SU-DHL-6 (cell line): ENCODE measurements at regions not wholly inside any gene's neighbourhood (a gene's known extent, or its start where the extent isn't known, plus 50 kb on each side); places are given as distances from the start of the nearest gene placed in this dataset.

ENCODE experiments used
- H2AFZ ChIP-seq: fragments of 200-600 bp; sonication (generic); 2 replicates; pipeline ENCODE4 v1.6.1; 2014; ENCODE audit warnings: low read depth, mild to moderate bottlenecking, moderate library complexity, mixed read lengths, antibody characterized with exemption, low read length; ENCODE audit not compliant: severe bottlenecking
- H3F3A ChIP-seq: fragments of 200-600 bp; shearing (Covaris generic); 2 replicates; pipeline ENCODE4 v1.6.0; 2016; ENCODE audit warnings: antibody characterized with exemption, mild to moderate bottlenecking; ENCODE audit not compliant: insufficient read depth
- H3K27ac ChIP-seq: fragments of 200-600 bp; sonication (generic); 2 replicates; pipeline ENCODE4 v1.5.1; 2016; ENCODE audit warnings: low read depth, mild to moderate bottlenecking, low read length, moderate library complexity, mixed read lengths
- H3K27me3 ChIP-seq: fragments of 200-600 bp; sonication (generic), shearing (Covaris generic); 2 replicates; pipeline ENCODE4 v1.6.0; 2014; ENCODE audit warnings: mild to moderate bottlenecking, low read length
- H3K36me3 ChIP-seq: fragments of 200-600 bp; sonication (generic); 2 replicates; pipeline ENCODE4 v1.6.1; 2014; ENCODE audit warnings: mild to moderate bottlenecking, low read length, mixed read lengths
- H3K4me2 ChIP-seq: fragments of 300-600, 200-600 bp; shearing (Covaris generic), sonication (generic); 2 replicates; pipeline ENCODE4 v1.6.0; 2014; ENCODE audit warnings: low read length, low read depth, mild to moderate bottlenecking; ENCODE audit not compliant: poor library complexity, severe bottlenecking
- H3K4me3 ChIP-seq: fragments of 200-600 bp; sonication (generic); 2 replicates; pipeline ENCODE4 v1.5.1; 2014; ENCODE audit warnings: antibody characterized with exemption, low read length, mild to moderate bottlenecking, mixed read lengths; ENCODE audit not compliant: insufficient read depth, poor library complexity, severe bottlenecking
- H3K79me2 ChIP-seq: fragments of 200-600 bp; sonication (generic); 2 replicates; pipeline ENCODE4 v1.6.1; 2014; ENCODE audit warnings: mild to moderate bottlenecking, low read length, moderate library complexity; ENCODE audit not compliant: insufficient read depth
- H3K9ac ChIP-seq: fragments of 200-600 bp; sonication (generic); 2 replicates; pipeline ENCODE4 v1.7.0; 2014; ENCODE audit warnings: mild to moderate bottlenecking, low read length
- H3K9me2 ChIP-seq: fragments of 200-600 bp; sonication (generic); replicated peaks from 2 replicates; pipeline ENCODE4 v1.6.1; 2014; ENCODE audit warnings: low read length; ENCODE audit not compliant: insufficient read depth
- H3K9me3 ChIP-seq: fragments of 200-600 bp; sonication (generic); 2 replicates; pipeline ENCODE4 v1.6.1; 2014; ENCODE audit warnings: low read length, mixed read lengths; ENCODE audit not compliant: insufficient read depth
- H4K20me1 ChIP-seq: fragments of 200-600 bp; sonication (generic); 2 replicates; pipeline ENCODE4 v1.6.1; 2014; ENCODE audit warnings: low read depth, mild to moderate bottlenecking, antibody characterized with exemption, low read length, moderate library complexity, mixed read lengths
- EZH2phosphoT487 ChIP-seq: fragments of 200-600 bp; sonication (generic), shearing (Covaris generic); conservative IDR thresholded peaks from 2 replicates; pipeline ENCODE4 v1.6.1; 2018; ENCODE audit warnings: mild to moderate bottlenecking, antibody characterized with exemption, low read length, moderate library complexity, mixed read lengths
- TF ChIP-seq, protein P1 (sequence below): fragments of 200-600 bp; sonication (generic); IDR thresholded peaks from one replicate; pipeline ENCODE4 v1.5.1; 2017; ENCODE audit warnings: antibody characterized with exemption, mild to moderate bottlenecking, low read length, moderate library complexity; ENCODE audit not compliant: insufficient read depth, poor library complexity, severe bottlenecking

GRCh38 chr2:155301221-155301620 is 602.7 kb downstream of the KCNJ3 start:
- H3K36me3 ChIP-seq: no peaks in the 10 kb centered on the region
- TF ChIP-seq, protein P1, sequence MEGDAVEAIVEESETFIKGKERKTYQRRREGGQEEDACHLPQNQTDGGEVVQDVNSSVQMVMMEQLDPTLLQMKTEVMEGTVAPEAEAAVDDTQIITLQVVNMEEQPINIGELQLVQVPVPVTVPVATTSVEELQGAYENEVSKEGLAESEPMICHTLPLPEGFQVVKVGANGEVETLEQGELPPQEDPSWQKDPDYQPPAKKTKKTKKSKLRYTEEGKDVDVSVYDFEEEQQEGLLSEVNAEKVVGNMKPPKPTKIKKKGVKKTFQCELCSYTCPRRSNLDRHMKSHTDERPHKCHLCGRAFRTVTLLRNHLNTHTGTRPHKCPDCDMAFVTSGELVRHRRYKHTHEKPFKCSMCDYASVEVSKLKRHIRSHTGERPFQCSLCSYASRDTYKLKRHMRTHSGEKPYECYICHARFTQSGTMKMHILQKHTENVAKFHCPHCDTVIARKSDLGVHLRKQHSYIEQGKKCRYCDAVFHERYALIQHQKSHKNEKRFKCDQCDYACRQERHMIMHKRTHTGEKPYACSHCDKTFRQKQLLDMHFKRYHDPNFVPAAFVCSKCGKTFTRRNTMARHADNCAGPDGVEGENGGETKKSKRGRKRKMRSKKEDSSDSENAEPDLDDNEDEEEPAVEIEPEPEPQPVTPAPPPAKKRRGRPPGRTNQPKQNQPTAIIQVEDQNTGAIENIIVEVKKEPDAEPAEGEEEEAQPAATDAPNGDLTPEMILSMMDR: no peak
- TF ChIP-seq EZH2phosphoT487: no peak
- no peak overlapping the region for H3K27ac ChIP-seq
- H4K20me1 ChIP-seq: no peaks in the 10 kb centered on the region
- H3K27me3 ChIP-seq: no peaks in the 10 kb centered on the region
- H3K9ac ChIP-seq: no peak overlapping the region
- H3K4me2 ChIP-seq: no peak overlapping the region
- no peaks in the 10 kb centered on the region for H3K9me3 ChIP-seq
- H3K4me3 ChIP-seq: no peak overlapping the region
- no peaks in the 10 kb centered on the region for H3K9me2 ChIP-seq
- no peaks in the 10 kb centered on the region for H3F3A ChIP-seq
- H3K79me2 ChIP-seq: no peaks in the 10 kb centered on the region
- H2AFZ ChIP-seq: no peak overlapping the region

DNA sequence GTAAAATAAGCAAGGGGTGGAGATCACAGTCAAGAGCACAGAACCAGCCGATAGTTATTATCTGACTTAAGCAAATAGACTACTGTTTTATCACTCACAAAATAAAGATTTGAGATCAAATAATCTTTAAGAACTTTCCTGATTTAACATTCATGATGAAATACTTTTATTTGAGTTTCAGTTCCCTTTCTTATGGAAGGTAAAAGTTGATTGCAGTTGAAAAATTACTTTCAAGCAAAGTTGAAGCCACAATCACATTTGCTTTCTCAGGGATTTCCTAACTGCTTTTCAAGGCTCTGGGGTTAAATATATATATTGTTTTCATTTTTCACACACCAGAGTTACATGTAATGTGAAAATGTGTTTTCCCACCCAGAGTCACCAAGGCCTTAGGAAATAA is 599.5 kb downstream of the KCNJ3 start:
- no peak overlapping the region for H3K27ac ChIP-seq
- no peaks in the 10 kb centered on the region for H3K27me3 ChIP-seq
- H3K4me3 ChIP-seq: no peak overlapping the region
- no peaks in the 10 kb centered on the region for H4K20me1 ChIP-seq
- H3K4me2 ChIP-seq: no peak overlapping the region
- H3F3A ChIP-seq: no peaks in the 10 kb centered on the region
- no peak overlapping the region for H3K9ac ChIP-seq
- no peaks in the 10 kb centered on the region for H3K9me2 ChIP-seq
- H2AFZ ChIP-seq: no peak overlapping the region
- TF ChIP-seq, protein P1: no peak
- TF ChIP-seq EZH2phosphoT487: no peak
- H3K36me3 ChIP-seq: no peaks in the 10 kb centered on the region
- no peaks in the 10 kb centered on the region for H3K9me3 ChIP-seq
- no peaks in the 10 kb centered on the region for H3K79me2 ChIP-seq

DNA sequence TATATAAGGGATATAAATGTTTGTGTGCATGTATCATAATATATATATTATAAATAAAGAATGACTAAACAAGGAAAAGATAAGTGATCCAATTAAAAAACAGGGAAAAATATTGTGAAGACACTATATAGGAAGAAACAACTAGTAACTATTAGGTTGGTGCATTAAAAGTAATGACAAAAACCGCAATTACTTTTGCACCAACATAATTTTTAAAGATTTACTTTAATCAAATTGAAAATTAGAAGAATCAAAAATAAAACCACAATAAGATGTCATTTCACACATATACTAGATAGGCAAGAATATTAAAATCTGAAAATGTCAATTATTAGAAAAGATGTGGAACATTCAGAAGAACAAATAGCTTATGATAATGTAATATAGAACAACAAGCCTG is 595.9 kb downstream of the KCNJ3 start:
- no peak for TF ChIP-seq EZH2phosphoT487
- TF ChIP-seq, protein P1: no peak
- Histone ChIP-seq H3K9me2 (no peaks in the 10 kb centered on the region), H4K20me1 (no peaks in the 10 kb centered on the region), H3K4me3 (no peak overlapping the region), H2AFZ (no peak overlapping the region), H3K36me3 (no peaks in the 10 kb centered on the region), H3K79me2 (no peaks in the 10 kb centered on the region), H3K9ac (no peak overlapping the region), H3K9me3 (no peaks in the 10 kb centered on the region), H3K4me2 (no peak overlapping the region), H3K27ac (no peak overlapping the region), H3K27me3 (no peaks in the 10 kb centered on the region), H3F3A (no peaks in the 10 kb centered on the region)
